ENCODE measurements at regions not wholly inside any gene's neighbourhood (a gene's known extent, or its start where the extent isn't known, plus 50 kb on each side); places are given as distances from the start of the nearest gene placed in this dataset.
A peak's percentile ranks its signal among the peaks of the same experiment; 100 is the strongest.
"Not testable (repeated sequence)": the region's sequence is repeated elsewhere in the genome, so short reads cannot be mapped to it uniquely, and the experiment has no call there.

DNA sequence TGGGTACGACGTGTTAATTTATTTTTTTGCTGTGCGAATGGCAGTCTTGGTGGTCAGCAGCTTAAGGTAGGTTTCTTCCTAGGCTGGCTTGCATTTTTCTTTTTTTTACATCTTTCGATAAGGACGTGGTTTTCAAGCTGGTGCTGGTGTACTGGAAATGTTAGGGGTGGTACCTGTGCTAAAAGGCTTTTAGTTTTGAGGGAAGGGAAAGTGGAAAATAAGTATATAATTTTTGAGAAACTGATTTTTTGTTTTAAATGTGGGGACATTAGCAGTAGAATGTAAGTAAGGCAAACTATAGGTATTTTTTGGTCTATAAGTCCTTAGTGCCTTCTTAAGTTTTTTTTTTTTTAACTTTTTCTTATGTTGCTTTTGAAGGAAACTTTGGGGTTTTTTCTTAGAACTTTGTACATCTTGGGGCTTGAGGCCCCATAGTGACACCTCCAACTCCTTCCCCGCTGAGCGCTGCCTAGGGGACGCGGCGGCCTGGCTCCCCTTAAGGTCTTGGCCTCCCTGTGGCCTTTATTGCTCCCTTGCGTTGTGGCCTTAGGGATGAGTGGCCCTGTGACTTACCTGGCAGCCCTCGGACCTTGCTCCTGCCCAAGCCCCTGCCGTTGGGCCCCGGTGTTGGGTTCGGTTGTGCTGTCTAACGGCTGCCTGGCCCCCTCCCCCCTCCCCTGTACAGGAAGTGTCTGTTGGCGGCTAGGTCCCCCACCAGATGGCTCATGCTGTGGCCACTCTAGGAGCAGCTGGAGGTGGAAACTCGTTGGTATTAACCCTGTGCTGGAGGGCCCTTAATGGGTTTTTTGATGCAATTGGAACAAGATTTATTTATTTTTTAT, 88.0 kb upstream of the RPRML start:
- ATAC-seq (peak; percentile 89 to 100), DNase-seq (ENCODE audit: low spot score in 2 of 2) (peak; percentile 58 to 67)
- peak overlapping the region; percentile 88 to 97 for H3K27ac Mint-ChIP-seq
- no peaks in the 10 kb centered on the region for H3K9me3 Mint-ChIP-seq
- H3K36me3 Mint-ChIP-seq, result peaks cover 0 to 10% of the 10 kb centered on the region in 2 donors

DNA sequence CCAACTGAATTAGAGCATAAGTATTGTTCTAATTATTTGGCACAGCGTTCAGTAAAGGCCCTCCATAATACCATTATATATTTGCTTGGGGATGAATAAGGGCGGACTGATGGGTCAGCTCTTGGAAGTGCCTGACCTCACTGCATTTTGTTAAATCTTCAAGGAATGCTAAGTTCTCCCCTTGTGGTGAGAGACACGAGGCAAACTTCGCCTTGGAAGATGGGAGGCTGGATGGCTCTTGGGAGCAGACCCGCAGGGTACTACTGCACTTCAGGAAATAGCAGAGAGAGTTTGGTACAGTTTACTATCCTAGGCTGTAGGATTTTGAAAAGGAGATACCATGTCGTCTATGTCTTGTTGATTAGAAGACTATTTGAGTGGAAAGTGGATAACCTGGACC, 87.0 kb upstream of the RPRML start:
- DNase-seq (ENCODE audit: low spot score in 2 of 2) (no peak), ATAC-seq (no peak)
- Mint-ChIP-seq H3K36me3 (peaks cover 0 to 10% of the 10 kb centered on the region in 2 donors), H3K9me3 (no peaks in the 10 kb centered on the region), H3K27ac (no peak overlapping the region)

DNA sequence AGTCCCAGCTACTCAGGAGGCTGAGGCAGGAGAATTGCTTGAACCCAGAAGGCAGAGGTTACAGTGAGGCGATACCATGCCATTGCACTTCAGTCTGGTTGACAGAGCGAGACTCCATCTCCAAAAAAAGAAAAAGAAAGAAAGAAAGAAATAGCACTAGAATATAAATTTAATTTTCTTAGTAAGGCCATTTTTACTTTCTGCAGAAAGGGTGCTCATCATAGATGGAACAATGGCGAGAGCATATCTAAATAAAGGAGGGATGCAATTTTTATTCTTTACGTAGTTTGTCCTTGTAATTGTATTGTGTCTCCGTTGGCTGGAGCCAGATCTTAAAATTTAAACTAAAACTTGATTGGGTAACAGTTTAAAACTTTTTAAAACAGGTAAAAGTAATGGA, 85.6 kb upstream of the RPRML start:
- no peak for ATAC-seq

DNA sequence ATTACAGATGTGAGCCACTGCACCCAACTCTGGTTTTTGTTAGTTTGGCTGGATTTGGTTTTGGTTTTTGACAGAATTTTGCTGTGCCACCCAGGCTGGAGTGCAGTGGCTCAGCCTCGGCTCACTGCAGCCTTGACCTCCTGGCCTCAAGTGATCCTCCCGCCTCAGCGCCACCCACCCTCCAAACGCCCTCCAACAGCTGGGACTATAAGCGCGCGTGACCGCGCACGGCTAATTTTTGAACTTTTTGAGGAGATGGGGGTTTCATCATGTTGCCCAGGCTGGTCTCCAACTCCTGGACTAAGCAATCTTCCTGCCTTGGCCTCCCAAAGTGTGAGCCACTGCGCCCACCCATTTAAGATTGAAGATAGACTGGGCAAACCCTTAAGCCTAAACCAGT, 84.4 kb upstream of the RPRML start:
- DNase-seq (ENCODE audit: low spot score in 2 of 2), result no peak
- Mint-ChIP-seq H3K9me3 (no peaks in the 10 kb centered on the region), H3K27ac (no peak overlapping the region), H3K36me3 (peaks cover 0 to 10% of the 10 kb centered on the region in 2 donors)
- ATAC-seq, result no peak

More for the DNA sequence above, 85.6 kb upstream of the RPRML start:
- DNase-seq (ENCODE audit: low spot score in 2 of 2), result no peak
- H3K9me3 Mint-ChIP-seq, result no peaks in the 10 kb centered on the region
- peaks cover 0 to 10% of the 10 kb centered on the region in 2 donors for H3K36me3 Mint-ChIP-seq
- H3K27ac Mint-ChIP-seq, result no peak overlapping the region

DNA sequence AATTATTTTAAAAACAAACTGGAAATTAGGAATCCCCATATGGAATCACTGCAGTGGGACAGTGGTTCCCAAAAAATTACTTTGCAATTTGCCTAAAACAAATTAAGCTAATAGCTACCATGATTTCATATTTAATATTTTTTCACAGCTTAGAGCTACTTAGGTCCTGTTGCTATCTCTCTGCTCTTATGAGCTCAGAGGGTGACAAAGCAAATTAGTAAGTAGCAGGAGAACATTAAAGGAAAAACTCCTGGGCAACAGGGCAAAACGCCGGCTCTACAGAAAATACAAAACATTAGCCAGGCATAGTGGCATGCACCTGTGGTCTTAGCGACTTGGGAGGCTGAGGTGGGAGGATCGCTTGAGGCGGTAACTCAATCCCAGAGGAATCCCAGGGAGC, 83.8 kb upstream of the RPRML start:
- H3K36me3 Mint-ChIP-seq; DNase-seq (ENCODE audit: low spot score in 2 of 2); H3K27ac Mint-ChIP-seq; ATAC-seq; H3K9me3 Mint-ChIP-seq: not testable (repeated sequence)

DNA sequence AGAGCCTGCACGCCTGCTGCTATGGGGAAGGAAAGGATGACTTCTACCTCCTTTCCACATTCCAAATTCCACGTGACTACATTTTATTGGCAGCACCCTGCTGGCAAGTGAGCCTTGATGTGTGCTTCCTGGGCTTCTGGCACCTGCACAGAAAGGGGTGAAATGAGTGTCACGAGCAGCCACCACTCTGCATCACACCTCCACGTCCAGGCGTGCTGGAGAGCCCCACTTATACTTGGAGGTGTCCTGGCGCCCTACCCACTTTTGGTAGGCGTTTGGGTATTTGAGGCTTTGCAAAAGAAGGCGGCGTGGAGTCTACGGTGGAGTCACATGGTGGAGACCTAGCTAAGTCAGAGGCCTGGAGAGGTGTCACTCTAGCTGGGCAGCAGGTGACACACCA, 81.0 kb upstream of the RPRML start:
- H3K9me3 Mint-ChIP-seq; H3K27ac Mint-ChIP-seq; H3K36me3 Mint-ChIP-seq; ATAC-seq; DNase-seq (ENCODE audit: low spot score in 2 of 2): not testable (repeated sequence)

DNA sequence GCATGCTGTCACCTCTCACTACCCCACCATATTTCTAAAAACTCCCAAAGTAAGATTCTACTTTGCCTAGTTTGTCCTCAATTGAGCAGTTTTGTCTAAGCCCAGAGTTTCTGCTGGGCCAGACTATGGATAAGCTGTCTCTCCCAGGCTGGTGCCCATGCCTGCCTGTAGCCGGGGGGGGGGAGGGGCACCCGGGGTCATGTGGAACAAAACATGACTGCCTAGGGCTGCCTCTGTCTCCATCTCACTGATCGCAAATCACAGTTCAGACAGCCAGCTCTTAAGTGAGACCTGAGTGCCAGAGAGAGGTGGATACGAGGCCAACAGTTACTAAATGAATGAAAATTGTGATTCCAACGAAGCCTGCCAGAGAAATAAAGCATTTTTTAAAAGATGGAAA, 78.8 kb upstream of the RPRML start:
- no peaks in the 10 kb centered on the region for H3K9me3 Mint-ChIP-seq
- no peaks in the 10 kb centered on the region for H3K36me3 Mint-ChIP-seq

DNA sequence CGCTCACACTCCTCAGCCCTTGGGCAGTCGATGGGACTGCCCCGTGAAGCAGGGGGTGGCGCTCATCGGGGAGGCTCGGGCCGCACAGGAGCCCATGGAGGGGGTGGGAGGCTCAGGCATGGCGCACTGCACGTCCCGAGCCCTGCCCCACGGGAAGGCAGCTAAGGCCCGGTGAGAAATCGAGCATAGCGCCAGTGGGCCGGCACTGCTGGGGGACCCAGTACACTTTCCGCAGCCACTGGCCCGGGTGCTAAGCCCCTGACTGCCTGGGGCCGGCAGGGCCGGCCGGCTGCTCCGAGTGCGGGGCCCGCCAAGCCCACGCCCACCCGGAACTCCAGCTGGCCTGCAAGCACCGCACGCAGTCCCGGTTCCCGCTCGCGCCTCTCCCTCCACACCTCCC, 78.2 kb upstream of the RPRML start:
- not testable (repeated sequence) for H3K9me3 Mint-ChIP-seq; DNase-seq (ENCODE audit: low spot score in 2 of 2); ATAC-seq; H3K27ac Mint-ChIP-seq; H3K36me3 Mint-ChIP-seq

More for the DNA sequence above, 78.8 kb upstream of the RPRML start:
- ATAC-seq, result no peak
- H3K27ac Mint-ChIP-seq, result no peak overlapping the region
- no peak for DNase-seq (ENCODE audit: low spot score in 2 of 2)

DNA sequence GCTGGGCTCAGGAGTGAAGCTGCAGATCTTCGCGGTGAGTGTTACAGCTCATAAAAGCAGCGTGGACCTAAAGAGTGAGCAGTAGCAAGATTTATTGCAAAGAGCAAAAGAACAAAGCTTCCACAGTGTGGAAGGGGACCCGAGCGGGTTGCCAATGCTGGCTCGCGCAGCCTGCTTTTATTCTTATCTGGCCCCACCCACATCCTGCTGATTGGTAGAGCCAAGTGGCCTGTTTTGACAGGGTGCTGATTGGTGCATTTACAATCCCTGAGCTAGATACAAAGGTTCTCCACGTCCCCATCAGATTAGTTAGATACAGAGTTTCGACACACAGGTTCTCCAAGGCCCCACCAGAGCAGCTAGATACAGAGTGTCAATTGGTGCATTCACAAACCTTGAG, 77.6 kb upstream of the RPRML start:
- not testable (repeated sequence) for ATAC-seq; H3K36me3 Mint-ChIP-seq; H3K9me3 Mint-ChIP-seq; DNase-seq (ENCODE audit: low spot score in 2 of 2); H3K27ac Mint-ChIP-seq
